ENCODE measurements at regions not wholly inside any gene's neighbourhood (a gene's known extent, or its start where the extent isn't known, plus 50 kb on each side); places are given as distances from the start of the nearest gene placed in this dataset.

DNA sequence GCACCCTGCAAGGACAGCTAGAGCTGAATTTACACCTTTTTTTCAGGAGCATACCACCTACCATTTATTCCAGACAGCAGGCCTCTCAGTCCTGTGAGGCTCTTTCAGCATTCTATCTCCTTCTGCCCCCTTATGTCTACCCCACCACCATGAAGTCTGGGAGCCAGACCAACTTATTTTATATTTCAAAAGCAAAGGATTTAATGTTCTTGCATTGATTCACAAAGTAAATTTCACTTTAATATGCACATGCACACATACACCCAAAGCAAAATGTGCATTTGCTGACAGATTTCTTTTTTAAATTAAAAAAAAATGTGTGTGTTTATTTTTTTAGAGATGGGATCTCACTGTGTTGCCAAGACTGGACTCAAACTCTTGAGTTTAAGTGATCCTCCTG is 264.2 kb upstream of the LRRC3B start:
- TF ChIP-seq CTCF (IDR thresholded peaks at IDR 0.05) (no peak), POLR2AphosphoS5 (IDR thresholded peaks at IDR 0.05; ENCODE audit: insufficient read depth in 1 of 2, low read depth in 1 of 2) (no peak), POLR2A (IDR thresholded peaks at IDR 0.05) (no peak)

Measured in vagina (tissue), 2 donors.